Hepatocyte (in vitro differentiated cells): ENCODE measurements at regions not wholly inside any gene's neighbourhood (a gene's known extent, or its start where the extent isn't known, plus 50 kb on each side); places are given as distances from the start of the nearest gene placed in this dataset.

Experiments
- DNase-seq: peaks from one replicate; pipeline ENCODE4 v3.0.0-alpha.2; 2016; ENCODE audit warnings: low spot score
- H2AFZ ChIP-seq: fragments of 200-600 bp; sonication (generic); 2 replicates; pipeline ENCODE4 v1.6.0; 2016; ENCODE audit warnings: antibody characterized with exemption, mild to moderate bottlenecking
- H3K27ac ChIP-seq: fragments of 200-600 bp; sonication (generic); 2 replicates; pipeline ENCODE4 v1.5.1; 2016; ENCODE audit warnings: mild to moderate bottlenecking
- H3K27me3 ChIP-seq: fragments of 200-600 bp; sonication (generic); 2 replicates; pipeline ENCODE4 v1.6.1; 2016
- H3K36me3 ChIP-seq: fragments of 200-600 bp; sonication (generic); replicated peaks from 2 replicates; pipeline ENCODE4 v1.5.1; 2016; ENCODE audit warnings: low read depth; ENCODE audit not compliant: insufficient read depth
- H3K4me1 ChIP-seq: fragments of 200-600 bp; sonication (generic); 2 replicates; pipeline ENCODE4 v1.5.1; 2016; ENCODE audit warnings: mild to moderate bottlenecking, moderate library complexity; ENCODE audit not compliant: insufficient read depth
- H3K4me2 ChIP-seq: fragments of 200-600 bp; sonication (generic); 2 replicates; pipeline ENCODE4 v1.6.0; 2016
- H3K4me3 ChIP-seq: fragments of 200-600 bp; sonication (generic); 2 replicates; pipeline ENCODE4 v1.5.1; 2016; ENCODE audit warnings: mild to moderate bottlenecking
- H3K79me2 ChIP-seq: fragments of 200-600 bp; sonication (generic); 2 replicates; pipeline ENCODE4 v1.6.0; 2017; ENCODE audit warnings: mild to moderate bottlenecking
- H3K9me2 ChIP-seq: fragments of 200-600 bp; sonication (generic); replicated peaks from 2 replicates; pipeline ENCODE4 v1.6.0; 2017; ENCODE audit warnings: mild to moderate bottlenecking; ENCODE audit not compliant: insufficient read depth
- H3K9me3 ChIP-seq: fragments of 200-600 bp; sonication (generic); 2 replicates; pipeline ENCODE4 v1.5.1; 2016; ENCODE audit warnings: low read depth, mild to moderate bottlenecking
- H4K20me1 ChIP-seq: fragments of 200-600 bp; sonication (generic); 2 replicates; pipeline ENCODE4 v1.6.0; 2016; ENCODE audit warnings: mild to moderate bottlenecking; ENCODE audit not compliant: insufficient read depth, poor library complexity, severe bottlenecking
- CTCF ChIP-seq: fragments of 200-600 bp; sonication (generic); IDR thresholded peaks from 2 replicates; pipeline ENCODE4 v1.5.1; 2016; ENCODE audit warnings: antibody characterized with exemption, mild to moderate bottlenecking; ENCODE audit not compliant: poor library complexity
- EZH2 ChIP-seq: fragments of 200-600 bp; sonication (generic); IDR thresholded peaks from 2 replicates; pipeline ENCODE4 v1.6.1; 2016; ENCODE audit warnings: antibody characterized with exemption, mild to moderate bottlenecking, borderline replicate concordance
- EZH2phosphoT487 ChIP-seq: fragments of 200-600 bp; sonication (generic); IDR thresholded peaks from one replicate; pipeline ENCODE4 v1.6.1; 2018; ENCODE audit warnings: antibody characterized with exemption, mild to moderate bottlenecking, low read depth, moderate library complexity; ENCODE audit not compliant: unreplicated experiment, severe bottlenecking
- WGBS: methylation state at CpG from one replicate; pipeline ENCODE4 v1.1.6; 2016; ENCODE audit warnings: low lambda C conversion rate; ENCODE audit errors: missing lambda C conversion rate; 5-methylcytosine and 5-hydroxymethylcytosine counted together

- no peak overlapping the region for H3K4me2 ChIP-seq
- no peaks in the 10 kb centered on the region for H4K20me1 ChIP-seq
- H3K4me3 ChIP-seq: no peak overlapping the region
- DNase-seq: no peak
- H3K79me2 ChIP-seq: no peaks in the 10 kb centered on the region
- H3K27me3 ChIP-seq: no peaks in the 10 kb centered on the region
- no peak overlapping the region for H3K27ac ChIP-seq
- 61% methylated on average over 4 of the region's 4 CpGs for WGBS
- H3K9me2 ChIP-seq: no peaks in the 10 kb centered on the region
- no peaks in the 10 kb centered on the region for H3K4me1 ChIP-seq
- no peak overlapping the region for H2AFZ ChIP-seq
- TF ChIP-seq CTCF (no peak), EZH2 (no peak), EZH2phosphoT487 (no peak)
- no peaks in the 10 kb centered on the region for H3K9me3 ChIP-seq
- no peaks in the 10 kb centered on the region for H3K36me3 ChIP-seq
These were observed 210.1 kb upstream of the DAAM1 start for GRCh38 chr14:58978343-58978742.

GRCh38 chr14:58979325-58979724 is 209.1 kb upstream of the DAAM1 start:
- H3K9me2 ChIP-seq: no peaks in the 10 kb centered on the region
- H3K36me3 ChIP-seq: no peaks in the 10 kb centered on the region
- no peak overlapping the region for H3K27ac ChIP-seq
- H3K79me2 ChIP-seq: no peaks in the 10 kb centered on the region
- H3K4me2 ChIP-seq: no peak overlapping the region
- no peaks in the 10 kb centered on the region for H3K4me1 ChIP-seq
- WGBS: 89% methylated on average over 6 of the region's 6 CpGs
- no peak for TF ChIP-seq EZH2phosphoT487
- no peak for TF ChIP-seq EZH2
- no peak overlapping the region for H2AFZ ChIP-seq
- no peak overlapping the region for H3K4me3 ChIP-seq
- DNase-seq: no peak
- no peaks in the 10 kb centered on the region for H4K20me1 ChIP-seq
- no peaks in the 10 kb centered on the region for H3K9me3 ChIP-seq
- H3K27me3 ChIP-seq: no peaks in the 10 kb centered on the region

GRCh38 chr14:58981840-58982239 is 206.6 kb upstream of the DAAM1 start:
- 97% methylated on average over 1 of the region's 1 CpG for WGBS
- TF ChIP-seq EZH2: no peak
- no peak for TF ChIP-seq CTCF
- no peak for TF ChIP-seq EZH2phosphoT487
- Histone ChIP-seq H2AFZ (no peak overlapping the region), H3K27ac (no peak overlapping the region), H3K27me3 (no peaks in the 10 kb centered on the region), H3K4me2 (no peak overlapping the region), H3K4me1 (no peaks in the 10 kb centered on the region), H3K9me2 (no peaks in the 10 kb centered on the region), H3K4me3 (no peak overlapping the region), H3K9me3 (no peaks in the 10 kb centered on the region), H3K36me3 (no peaks in the 10 kb centered on the region), H3K79me2 (no peaks in the 10 kb centered on the region), H4K20me1 (no peaks in the 10 kb centered on the region)
- no peak for DNase-seq

- no peak for DNase-seq
- TF ChIP-seq EZH2: no peak
- TF ChIP-seq CTCF: no peak
- no peak for TF ChIP-seq EZH2phosphoT487
- Histone ChIP-seq H2AFZ (no peak overlapping the region), H3K4me1 (no peaks in the 10 kb centered on the region), H3K36me3 (no peaks in the 10 kb centered on the region), H4K20me1 (no peaks in the 10 kb centered on the region), H3K4me3 (no peak overlapping the region), H3K9me2 (no peaks in the 10 kb centered on the region), H3K4me2 (no peak overlapping the region), H3K9me3 (no peaks in the 10 kb centered on the region), H3K27me3 (no peaks in the 10 kb centered on the region), H3K27ac (no peak overlapping the region), H3K79me2 (no peaks in the 10 kb centered on the region)
- 87% methylated on average over 4 of the region's 4 CpGs for WGBS
These were observed 202.7 kb upstream of the DAAM1 start for GRCh38 chr14:58985786-58986185.
